Hindlimb muscle (tissue), 1 donor: ENCODE measurements at regions not wholly inside any gene's neighbourhood (a gene's known extent, or its start where the extent isn't known, plus 50 kb on each side); places are given as distances from the start of the nearest gene placed in this dataset.
"Not testable (repeated sequence)": the region's sequence is repeated elsewhere in the genome, so short reads cannot be mapped to it uniquely, and the experiment has no call there.

Experiments used
- DNase-seq: peaks from one replicate; pipeline ENCODE4 v3.0.0-alpha.2; 2013

DNA sequence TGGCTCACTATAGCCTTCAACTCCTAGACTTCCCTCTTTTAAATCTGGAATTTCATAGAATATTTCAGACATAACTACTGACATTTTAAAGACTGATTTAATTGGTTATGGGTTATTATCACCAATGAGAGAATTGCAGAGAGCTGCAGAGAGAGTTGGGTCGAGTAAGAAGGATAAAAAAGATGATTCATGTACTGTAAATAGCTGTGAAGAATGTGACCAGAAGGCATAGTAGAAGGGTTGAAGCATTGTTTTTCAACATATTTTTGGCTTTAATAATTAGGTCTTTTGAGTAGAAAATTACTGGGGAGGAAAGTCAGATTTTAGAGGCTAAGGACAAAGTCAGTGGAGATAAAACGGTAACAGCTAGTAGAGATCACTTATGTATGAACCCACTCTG lies 503.2 kb upstream of the SLC8A1 start:
- no peak for DNase-seq

DNA sequence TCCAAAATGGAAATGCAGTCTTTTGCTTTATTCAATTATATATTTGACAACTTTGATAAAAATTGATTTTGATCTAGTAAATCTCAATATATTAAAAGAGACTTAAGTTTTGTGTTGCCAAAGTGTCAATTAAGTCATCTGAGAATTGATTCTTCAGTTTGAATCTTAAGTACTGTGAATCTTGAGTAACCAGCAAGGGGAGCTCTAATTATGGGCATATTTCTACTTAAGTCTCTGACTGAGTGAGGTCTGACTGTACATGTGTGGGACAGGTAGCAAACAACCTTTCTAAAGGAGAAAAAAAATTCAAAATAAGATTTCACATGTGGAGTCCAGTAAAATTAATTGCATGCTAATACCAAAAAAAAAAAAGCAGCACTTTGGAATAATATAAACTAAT lies 503.7 kb upstream of the SLC8A1 start:
- DNase-seq = no peak

DNA sequence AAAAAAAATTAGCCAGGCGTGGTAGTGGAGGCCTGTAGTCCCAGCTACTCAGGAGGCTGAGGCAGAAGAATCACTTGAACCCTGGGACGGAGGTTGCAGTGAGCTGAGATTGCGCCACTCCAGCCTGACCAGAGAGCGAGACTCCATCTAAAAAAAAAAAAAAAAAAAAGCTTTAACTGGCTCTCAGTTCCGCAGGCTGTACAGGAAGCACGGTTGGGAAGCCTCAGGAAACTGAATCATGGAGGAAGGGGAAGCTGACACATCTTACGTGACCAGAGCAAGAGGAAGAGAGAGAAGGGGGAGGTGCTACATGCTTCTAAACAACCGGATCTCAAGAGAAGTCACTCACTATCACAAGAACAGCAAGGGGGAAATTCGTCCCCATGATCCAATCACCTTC lies 505.6 kb upstream of the SLC8A1 start:
- DNase-seq = no peak

DNA sequence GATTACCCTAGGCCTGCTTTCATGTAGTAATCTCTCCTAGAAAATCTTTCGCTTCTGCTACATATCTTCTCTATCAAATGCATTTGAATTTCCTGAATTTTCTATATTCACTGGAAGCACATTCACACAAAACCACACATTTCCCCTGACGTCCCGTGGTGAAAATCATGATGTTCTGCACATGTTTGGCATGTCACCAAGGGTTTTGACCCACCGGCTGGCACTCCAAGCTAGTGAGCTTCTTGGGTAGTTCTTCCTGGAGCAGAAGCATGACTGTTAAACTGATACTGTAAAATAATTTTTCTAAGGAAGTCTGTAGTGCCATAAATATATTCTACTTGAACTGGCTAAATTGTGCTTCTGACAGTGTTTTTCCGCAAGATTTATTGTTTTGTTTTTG lies 510.1 kb upstream of the SLC8A1 start:
- no peak for DNase-seq

DNA sequence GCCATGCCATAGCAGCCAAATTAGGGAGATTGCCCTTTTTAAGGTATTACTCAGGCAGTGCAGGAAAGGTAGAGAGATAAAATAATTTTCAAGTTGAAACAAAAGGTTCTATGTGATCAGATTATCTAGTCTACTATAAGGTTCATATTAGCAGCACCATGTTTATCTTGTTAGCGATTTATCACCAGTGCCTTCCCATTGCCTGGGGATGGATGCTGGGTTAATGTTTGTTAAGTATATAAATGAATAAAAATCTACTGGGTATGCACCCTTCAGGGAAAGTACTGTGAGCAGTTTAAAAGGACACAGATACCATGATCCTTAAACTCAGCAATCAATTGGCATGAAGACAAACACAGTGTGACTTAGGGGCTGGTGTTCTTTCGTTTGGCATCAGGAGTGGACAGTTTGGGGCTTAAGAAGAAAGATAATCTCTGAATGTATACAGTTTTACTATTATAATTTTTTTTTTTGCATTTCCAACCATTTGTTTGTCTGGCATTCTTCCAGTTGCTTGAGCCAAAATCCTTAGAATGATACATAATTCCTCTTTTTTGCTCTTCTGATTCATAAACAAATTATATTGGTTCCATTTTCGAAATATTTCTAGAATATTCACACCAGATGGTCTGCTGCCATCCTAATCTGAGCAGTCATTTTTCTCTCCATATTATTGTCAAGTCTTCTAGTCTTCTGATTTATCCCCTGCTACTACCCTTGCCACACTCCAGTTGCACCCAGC lies 512.8 kb upstream of the SLC8A1 start:
- no peak for DNase-seq

DNA sequence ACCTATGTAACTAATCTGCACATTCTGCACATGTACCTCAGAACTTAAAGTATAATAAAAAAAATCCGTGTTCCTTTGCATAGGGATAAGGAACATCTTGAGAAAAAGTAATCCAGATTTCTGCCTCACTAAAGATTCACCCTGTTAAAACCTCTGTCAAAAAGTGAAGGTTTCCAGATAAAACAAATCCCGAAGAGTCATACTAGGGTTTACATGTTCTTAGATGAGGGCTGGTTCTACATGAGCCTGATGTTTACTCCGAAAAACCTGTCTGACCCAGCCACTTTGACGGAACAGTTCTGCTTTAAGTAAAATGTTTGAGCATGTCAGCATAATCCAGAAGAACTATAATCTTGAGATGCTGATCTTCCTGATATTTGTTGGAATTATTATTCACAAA lies 515.6 kb upstream of the SLC8A1 start:
- no peak for DNase-seq

DNA sequence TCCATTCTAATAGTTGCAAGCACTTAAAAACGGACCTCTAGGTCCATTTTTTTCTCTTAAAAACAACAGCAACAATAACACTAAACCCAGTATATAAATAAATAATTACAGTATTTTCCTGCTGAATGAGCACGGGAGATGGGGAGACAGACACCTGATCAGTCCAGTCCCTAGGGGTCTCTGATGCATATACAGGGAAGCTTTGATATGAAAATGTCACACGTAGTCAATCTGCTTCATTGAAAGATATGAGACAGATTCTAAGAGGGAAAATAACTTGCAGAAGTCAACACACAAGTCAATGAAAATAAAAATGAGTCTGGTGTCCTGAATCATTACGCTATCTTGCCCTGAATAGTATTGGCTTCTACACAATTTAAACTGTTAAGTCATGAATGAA lies 523.3 kb upstream of the SLC8A1 start:
- no peak for DNase-seq

DNA sequence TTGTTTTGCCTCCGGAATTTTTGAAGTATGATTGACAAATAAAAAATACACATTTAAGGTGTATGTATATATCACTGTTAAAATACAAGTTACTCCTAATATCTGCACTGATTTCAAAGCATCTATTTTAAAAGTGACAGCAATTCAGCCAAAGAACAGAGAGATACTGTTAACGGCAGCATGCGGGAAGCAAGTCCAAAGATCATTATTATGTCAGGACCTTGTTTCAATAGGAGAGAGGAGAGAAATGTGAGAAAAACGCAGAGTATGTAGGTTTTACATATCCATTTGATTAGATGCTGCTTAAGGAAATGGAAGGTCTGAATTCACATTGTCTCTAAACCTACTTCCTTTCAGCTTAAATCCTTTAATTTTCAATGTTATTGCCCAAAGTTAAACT lies 545.5 kb upstream of the SLC8A1 start:
- no peak for DNase-seq

DNA sequence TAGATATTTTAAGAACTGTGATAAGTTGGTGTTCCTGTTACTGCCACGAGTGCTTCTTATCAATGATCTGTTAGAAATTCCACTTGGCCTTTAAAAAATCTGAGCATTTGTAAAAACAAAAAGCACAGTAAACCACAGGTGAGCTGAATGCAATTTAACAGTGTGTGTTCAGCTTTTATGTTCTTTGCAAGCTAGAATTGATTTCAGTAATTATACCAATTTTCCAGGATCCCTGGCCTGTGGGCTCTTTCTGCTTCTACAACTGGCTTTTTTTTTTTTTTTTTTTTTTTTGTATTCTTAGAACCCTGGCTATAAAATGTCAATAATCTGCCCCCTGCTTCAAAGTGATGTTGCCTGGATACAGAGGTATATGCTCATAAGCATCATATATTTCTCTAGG lies 548.5 kb upstream of the SLC8A1 start:
- no peak for DNase-seq

DNA sequence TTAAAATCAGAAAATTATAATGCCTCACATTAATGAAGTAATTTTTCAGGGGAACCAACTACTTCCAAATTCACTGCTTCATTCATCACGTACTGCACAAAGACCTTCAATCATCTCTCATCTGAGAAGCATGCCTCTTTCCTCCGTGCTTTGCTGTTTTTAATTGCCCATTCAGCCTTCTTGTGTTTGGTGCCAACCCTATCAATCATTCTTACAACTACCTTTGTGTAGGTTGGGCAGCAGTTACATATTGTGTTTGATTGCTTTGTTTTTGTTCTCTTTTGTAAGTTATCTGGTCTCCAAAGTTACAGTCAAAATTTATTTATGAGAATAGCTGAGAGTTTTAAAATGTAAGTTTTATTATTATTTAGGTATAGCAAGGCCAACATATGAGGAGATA lies 549.0 kb upstream of the SLC8A1 start:
- no peak for DNase-seq

DNA sequence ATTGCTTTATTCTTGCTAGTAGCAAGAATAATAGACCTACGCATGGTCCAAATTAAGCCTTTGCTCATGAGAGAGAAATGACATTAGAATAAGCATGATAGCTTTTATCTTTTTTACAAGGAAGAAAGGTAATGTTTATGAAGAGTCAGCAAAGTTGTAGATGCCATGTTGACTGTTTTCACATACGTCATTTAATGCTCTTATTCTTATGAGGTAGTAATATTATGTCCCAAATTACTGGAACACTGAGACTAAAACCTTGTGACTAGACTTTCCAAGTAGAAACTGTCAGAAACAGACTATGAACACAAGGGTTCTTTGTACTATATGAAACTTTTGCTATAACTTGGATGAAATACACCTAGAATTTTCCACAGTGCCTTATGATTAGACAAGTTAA lies 552.8 kb upstream of the SLC8A1 start:
- no peak for DNase-seq

DNA sequence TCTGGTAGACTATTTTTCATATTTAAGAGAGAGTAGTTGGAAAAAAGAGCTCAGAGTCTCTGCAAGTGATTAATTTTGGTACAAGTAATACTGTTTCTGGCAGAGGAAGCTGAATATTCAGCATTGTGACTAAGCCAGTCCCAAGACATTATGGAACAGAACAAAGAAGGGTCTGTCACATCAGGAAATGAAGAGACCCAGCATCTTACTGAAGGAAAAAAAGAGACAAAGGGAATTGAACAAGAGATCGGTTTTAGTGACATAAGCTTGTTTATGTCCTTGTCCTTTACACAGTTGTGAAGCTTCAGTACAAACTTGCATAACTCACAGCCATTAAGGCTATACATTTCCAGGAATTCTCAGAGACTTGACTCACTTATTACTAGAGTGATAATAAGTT lies 568.5 kb upstream of the SLC8A1 start:
- no peak for DNase-seq

DNA sequence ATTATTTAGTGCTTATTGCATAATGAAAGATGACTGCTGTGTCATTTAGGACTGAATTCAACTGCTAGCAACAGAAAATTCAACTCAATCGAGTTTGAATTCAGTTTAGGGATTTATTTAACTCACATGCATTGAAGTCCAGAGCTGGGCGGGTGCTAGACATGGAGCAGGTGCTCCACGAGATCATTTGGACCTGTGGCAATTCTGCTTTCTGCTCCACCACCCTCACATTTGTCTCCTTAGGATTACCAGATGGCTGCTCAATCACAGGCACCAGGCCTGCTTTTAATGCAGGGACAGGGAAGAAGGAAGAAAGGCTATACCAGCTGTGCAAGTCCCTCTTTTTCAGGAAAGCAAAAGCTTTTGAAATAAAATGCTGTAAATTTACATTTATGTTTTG lies 572.9 kb upstream of the SLC8A1 start:
- no peak for DNase-seq

DNA sequence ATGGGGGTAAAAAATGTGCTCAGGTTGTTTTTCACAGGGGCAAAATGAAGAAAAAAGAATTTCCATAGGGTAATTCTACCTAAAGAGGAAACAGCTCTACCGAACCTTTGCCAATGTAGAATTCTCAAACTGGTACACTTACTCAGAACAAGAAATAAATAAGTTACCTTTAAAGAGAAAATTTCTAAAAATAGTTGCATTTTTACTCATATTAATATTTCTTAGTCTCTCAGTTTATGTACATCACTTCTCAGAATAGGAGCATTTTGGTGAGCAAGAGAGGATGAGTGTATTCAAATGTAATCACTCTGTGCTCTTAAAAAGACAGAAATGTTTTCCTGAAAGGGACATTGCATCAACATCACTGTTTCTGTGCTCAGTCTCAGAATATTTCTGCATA lies 574.7 kb upstream of the SLC8A1 start:
- DNase-seq = no peak

DNA sequence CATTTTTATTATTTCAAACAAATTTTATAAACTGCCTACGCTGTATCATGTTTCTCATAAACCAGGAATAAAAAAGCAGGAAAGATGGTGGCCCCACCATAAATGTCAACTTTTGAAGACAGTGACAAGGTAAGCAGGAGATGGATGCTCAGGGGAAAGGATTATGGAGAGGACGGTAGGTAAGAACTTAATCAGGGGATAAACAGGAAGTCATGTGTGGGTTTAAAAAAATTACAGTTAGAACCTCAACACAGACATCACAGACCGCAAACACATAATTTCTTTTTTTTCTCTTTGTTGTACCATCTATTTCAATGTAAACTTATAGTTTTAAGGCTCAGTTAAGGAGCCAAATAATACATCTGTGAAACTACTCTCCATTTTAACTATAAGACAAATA lies 575.2 kb upstream of the SLC8A1 start:
- DNase-seq = no peak

DNA sequence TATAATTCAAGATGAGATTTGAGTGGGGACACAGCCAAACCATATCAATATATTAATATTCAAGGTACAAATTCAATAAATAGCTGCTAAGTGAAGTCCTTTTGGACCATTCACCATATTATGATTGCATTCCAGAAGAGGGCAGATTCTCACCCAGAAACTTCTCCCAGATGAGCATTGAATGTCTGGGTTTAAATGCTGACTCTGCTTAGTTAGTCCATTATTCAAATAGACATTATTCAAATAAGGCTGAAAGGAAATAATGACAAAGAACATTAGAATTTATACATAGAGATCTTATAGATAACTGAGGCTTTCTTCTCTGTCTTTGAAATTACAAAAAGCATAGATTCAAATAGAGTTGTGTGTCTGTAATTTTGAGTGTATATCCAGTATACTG lies 579.4 kb upstream of the SLC8A1 start:
- no peak for DNase-seq

DNA sequence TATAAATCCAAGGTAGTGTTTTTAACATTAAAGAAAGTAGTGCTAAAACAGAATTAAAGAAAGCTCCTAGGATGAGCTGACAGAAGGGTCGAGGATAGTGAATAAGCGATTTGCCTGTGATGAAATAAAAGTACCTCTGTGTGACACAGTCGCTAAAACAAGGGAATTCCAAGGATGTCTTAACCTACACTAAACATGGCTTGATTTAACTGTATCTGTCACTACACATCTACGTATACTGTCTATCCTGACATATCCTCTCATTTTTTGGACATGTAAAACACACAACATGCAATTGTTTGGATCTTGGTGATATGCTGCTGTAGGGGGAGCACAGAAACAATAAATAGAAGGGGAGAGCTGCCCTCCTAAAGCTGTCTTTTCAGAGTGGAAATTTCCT lies 580.8 kb upstream of the SLC8A1 start:
- DNase-seq = no peak

DNA sequence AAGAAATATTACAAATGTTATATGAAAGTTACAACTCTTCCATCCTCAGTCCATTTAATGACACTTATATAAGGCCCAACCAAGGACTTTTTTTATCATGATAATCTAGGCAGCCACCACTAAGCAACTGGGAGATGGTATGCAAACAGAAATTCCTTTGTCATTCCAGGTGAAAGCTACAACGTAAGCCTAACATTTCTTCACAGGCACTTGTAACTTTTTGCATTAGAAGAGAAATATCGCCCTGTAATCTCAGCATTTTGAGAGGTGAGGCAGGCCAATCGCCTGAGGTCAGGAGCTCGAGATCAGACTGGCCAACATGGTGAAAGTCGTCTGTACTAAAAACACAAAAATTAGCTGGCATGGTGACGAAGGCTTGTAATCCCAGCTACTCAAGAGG lies 581.2 kb upstream of the SLC8A1 start:
- DNase-seq = no peak

DNA sequence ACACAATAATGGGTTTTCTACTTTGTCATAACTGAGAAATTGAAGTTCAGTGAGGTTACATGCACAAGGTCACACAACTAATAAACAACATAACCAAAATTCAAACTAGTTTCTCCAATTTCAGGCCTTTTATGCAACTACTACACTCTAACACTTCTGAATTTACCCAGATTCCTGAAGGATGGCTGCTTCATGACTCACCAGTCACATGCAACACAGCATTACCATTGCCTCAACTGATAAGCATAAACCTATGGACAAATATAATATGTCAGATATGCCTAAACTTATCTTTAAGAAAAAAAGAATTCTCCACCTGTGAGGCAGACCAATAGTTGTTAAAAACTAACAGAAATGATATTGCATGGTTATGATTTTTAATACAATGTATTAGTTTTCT lies 586.5 kb upstream of the SLC8A1 start:
- DNase-seq = no peak

DNA sequence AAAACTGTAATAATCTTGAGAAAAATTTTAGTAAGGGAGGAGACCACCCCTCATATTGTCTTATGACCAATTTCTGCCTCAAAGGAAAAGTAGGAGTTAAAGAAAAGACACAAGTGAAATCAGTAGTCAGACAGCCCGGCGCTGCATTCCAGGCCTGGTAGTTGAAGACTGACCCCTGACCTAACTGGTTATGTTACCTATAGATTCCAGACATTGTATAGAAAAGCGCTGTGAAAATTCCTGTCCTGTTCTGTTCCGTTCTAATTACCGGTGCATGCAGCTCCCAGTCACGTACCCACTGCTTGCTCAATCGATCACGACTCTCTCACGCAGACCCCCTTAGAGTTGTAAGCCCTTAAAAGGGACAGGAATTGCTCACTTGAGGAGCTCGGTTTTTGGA lies 587.9 kb upstream of the SLC8A1 start:
- not testable (repeated sequence) for DNase-seq

DNA sequence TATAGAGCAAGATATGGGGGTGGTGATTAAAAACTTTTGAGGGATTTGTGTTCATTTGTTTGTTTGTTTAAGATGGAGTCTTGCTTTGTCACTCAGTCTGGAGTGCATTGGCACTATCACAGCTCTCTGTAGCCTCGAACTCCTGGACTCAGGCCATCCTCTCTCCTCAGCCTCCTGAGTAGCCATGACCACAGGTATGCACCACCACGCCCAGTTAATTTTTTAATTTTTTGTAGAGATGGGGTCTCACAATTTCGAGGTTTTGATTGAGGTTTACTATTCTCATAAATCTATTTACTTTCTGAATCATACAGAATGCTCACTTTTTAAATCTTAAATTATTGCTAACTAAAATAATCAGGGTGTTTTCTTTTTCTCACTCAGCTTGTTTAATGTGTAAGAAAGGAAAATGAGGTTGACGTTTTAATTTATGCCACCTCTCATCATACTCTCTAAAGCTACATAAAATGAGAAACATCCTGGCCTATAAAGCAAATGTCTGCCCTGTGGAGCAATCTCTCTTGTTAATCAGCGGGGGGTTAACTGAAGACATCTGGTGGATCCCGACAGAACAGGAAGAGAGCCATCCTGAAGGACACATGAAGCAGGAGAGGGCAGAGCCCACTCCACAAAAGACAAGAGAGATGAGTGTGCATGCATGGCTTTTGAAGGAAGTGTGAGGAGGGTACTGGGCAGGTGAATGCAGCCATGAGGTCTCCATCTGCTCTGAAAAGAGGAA lies 589.1 kb upstream of the SLC8A1 start:
- no peak for DNase-seq

DNA sequence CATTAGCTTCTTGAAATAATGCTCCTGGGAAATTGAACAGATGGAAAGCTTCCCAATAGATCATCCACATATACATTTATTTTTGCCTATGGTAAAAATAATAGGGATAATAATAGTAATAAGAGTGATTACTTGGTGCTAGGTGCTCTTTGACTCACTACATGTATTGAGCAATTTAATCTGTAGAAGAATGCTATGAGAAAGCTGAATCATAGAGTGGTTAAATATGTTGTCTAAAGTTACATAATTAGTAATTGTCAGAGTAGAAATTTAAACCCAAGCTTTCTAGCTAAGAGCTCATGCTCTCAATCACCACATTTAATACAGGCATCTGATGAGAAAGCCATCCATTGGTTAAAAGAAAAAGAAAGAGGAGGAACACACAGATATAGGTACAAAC lies 590.5 kb upstream of the SLC8A1 start:
- no peak for DNase-seq

DNA sequence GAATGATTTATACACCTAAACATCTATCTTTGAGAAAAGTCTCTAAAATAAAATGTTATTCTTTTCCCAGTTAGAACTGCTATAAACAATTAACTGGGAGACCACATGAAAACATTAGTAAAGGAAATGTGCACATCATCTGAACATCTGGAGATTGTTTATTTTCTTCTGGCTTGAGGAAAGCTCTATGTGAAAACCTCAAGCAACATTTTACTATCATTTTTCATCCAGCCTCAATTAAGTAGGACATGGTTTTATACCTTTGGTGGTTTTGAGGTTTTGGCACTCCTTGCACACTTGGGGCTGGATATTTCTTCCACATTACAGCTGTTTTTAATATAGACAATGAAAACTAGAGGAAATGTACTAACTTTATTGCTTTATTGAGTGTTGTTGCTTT lies 609.5 kb upstream of the SLC8A1 start:
- peak; percentile 83 for DNase-seq

DNA sequence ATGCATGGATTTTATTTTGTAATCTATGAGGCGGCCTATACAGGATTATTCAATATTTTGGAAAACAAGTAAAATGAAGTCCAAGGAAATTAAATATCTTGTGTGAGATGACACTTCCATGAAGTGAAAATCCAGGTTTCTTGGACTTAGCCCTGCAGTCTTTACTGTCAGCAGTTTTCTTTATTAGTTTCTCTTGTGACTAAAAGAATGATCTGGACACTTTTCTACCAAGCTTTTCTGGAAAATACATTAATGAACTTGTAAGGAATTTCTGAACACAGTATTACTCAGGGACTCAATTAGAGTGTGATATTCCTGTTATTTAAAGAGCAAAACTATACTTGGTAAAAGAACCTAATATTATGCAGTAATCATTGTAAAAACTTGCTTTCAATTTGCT lies 610.4 kb upstream of the SLC8A1 start:
- DNase-seq = peak; percentile 68

DNA sequence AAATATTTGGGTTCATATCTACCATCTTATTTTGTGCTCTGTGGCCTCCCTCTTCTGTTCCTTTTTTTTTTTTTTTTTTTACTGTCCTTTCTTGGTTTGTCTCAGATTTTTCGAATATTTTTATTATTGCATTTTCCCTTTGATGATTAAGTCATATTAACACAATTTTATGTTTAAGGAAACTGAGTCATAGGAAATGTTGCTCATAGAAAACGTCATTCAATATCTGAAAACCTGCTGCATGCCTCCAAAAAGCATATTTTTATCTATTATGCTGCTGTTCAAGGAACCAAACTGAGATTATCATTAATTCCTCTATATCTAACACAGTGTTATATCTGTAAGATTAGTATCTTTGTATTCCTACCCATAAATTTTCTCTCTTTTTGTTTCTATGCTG lies 614.3 kb upstream of the SLC8A1 start:
- DNase-seq = no peak
